ENCODE measurements at regions not wholly inside any gene's neighbourhood (a gene's known extent, or its start where the extent isn't known, plus 50 kb on each side); places are given as distances from the start of the nearest gene placed in this dataset.

DNA sequence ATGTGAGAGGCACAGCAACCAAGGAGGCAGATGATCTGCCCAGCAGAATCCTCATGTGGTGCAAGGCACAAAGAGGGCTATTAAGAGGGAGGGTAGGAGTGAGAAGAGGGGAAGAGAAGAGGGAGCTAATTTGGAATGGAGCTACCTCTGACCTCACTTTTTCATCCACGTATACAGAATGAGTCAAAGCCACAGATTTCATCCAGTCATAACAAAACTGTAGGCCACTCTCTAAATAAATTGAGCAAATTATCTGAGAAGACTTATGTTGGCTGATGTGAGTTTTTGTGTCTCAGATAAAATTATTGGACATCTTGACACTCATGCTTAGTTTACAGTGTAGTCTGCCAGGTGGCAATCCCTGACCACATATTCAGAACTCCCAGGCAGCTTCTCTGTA lies 325.6 kb downstream of the TTLL7 start:
- TF ChIP-seq CTCF (conservative IDR thresholded peaks at IDR 0.05) (no peak), ZFX (IDR thresholded peaks at IDR 0.05) (no peak)

All from C4-2B (cell line).